HepG2 (cell line): ENCODE measurements at regions not wholly inside any gene's neighbourhood (a gene's known extent, or its start where the extent isn't known, plus 50 kb on each side); places are given as distances from the start of the nearest gene placed in this dataset.
A peak's percentile ranks its signal among the peaks of the same experiment; 100 is the strongest.

Experiments
- ATAC-seq: fragments of 200-7000 bp; cut with Tn5 transposase; 3 replicates; pipeline ENCODE4 v1.9.1; 2020; ENCODE audit warnings: mild to moderate bottlenecking, moderate library complexity
- BruUV-seq: library from RNA; stranded (reverse); fragments of 400-500 nt; replicated peaks from 2 replicates; lab custom pipeline; 2021; lab: Mats Ljungman, UMichigan
- CTCF ChIA-PET: fragments of 300-600 bp; formaldehyde crosslinking; extraction: SDS; loops from one replicate; lab custom pipeline; 2021; ENCODE audit warnings: low total read pairs, inconsistent platforms, low intra/inter-chr PET ratio; lab: Yijun Ruan, JAX
- POLR2A ChIA-PET: fragments of 350-600 bp; sonication (Branson Sonifier 250); formaldehyde crosslinking; loops from one replicate; lab custom pipeline; 2020; ENCODE audit warnings: antibody characterized with exemption, inconsistent platforms; lab: Yijun Ruan, JAX
- DNase-seq: peaks from one replicate; pipeline ENCODE4 v3.0.0-alpha.2; 2015; ENCODE audit warnings: low spot score
- FAIRE-seq: peaks from 3 replicates; lab custom pipeline; 2011; peaks lifted over from hg19 to GRCh38; lab: Jason Lieb, UNC
- H2AFZ ChIP-seq: one replicate; pipeline ENCODE4 v1.6.1; 2011; ENCODE audit warnings: low read length, inconsistent platforms
- H3K27ac ChIP-seq: fragments of 300-600 bp; 3 replicates; pipeline ENCODE4 v1.8.0; 2011; ENCODE audit warnings: mixed run types, mild to moderate bottlenecking, mixed read lengths, low read length, inconsistent platforms; ENCODE audit not compliant: insufficient read depth; ENCODE audit errors: extremely low read length
- H3K27me3 ChIP-seq, 2 experiments: fragments of 200-600 bp in 1 of 2; 2 replicates in 1 of 2; 3 replicates in 1 of 2; pipeline versions ENCODE4 v1.6.0 to v1.8.0; 2011; ENCODE audit warnings: low read length in 2 of 2, mild to moderate bottlenecking in 2 of 2, moderate library complexity in 2 of 2, inconsistent platforms in 1 of 2; ENCODE audit not compliant: insufficient read depth in 2 of 2, control insufficient read depth in 1 of 2
- H3K36me3 ChIP-seq, 2 experiments: fragments of 200-600 bp in 1 of 2; replicated peaks in 1 of 2; 2 replicates in 1 of 2; 3 replicates in 1 of 2; pipeline versions ENCODE4 v1.5.1 to v1.8.0; 2011; ENCODE audit warnings: low read length in 2 of 2, inconsistent platforms in 1 of 2; ENCODE audit not compliant: insufficient read depth in 2 of 2, control insufficient read depth in 1 of 2
- H3K4me1 ChIP-seq: 2 replicates; pipeline ENCODE4 v1.5.1; 2012; ENCODE audit warnings: low read length, inconsistent platforms; ENCODE audit not compliant: insufficient read depth
- H3K4me2 ChIP-seq: 2 replicates; pipeline ENCODE4 v1.6.0; 2011; ENCODE audit warnings: low read depth, low read length, inconsistent platforms
- H3K4me3 ChIP-seq, 3 experiments: fragments of 200-600 bp in 1 of 3; sonication (generic), shearing (Covaris generic) in 1 of 3; replicated peaks in 1 of 3; 2 replicates each; pipeline ENCODE4 v1.5.1; 2011 to 2016; ENCODE audit warnings: low read length in 3 of 3, inconsistent platforms in 2 of 3, low read depth in 2 of 3, mild to moderate bottlenecking in 2 of 3, control low read depth in 1 of 3, mixed read lengths in 1 of 3; ENCODE audit not compliant: insufficient read depth in 1 of 3
- H3K79me2 ChIP-seq: one replicate; pipeline ENCODE4 v1.6.1; 2011; ENCODE audit warnings: low read length, inconsistent platforms; ENCODE audit not compliant: insufficient read depth
- H3K9ac ChIP-seq: 2 replicates; pipeline ENCODE4 v1.6.0; 2011; ENCODE audit warnings: mild to moderate bottlenecking, low read depth, low read length, inconsistent platforms; ENCODE audit not compliant: insufficient read depth
- H3K9me3 ChIP-seq: 2 replicates; pipeline ENCODE4 v1.5.1; 2012; ENCODE audit warnings: mild to moderate bottlenecking, low read length
- H4K20me1 ChIP-seq: 2 replicates; pipeline ENCODE4 v1.6.0; 2011; ENCODE audit warnings: inconsistent platforms, mild to moderate bottlenecking, low read length, moderate library complexity; ENCODE audit not compliant: insufficient read depth
- ATM ChIP-seq: fragments of 450-650 bp; IDR thresholded peaks from 2 replicates; pipeline ENCODE4 v1.7.1; 2017; ENCODE audit warnings: mild to moderate bottlenecking, borderline replicate concordance
- CBFB ChIP-seq: sonication (generic); formaldehyde crosslinking; IDR thresholded peaks from 2 replicates; pipeline ENCODE4 v1.4.0; 2020; ENCODE audit warnings: missing genetic modification reagents
- ELF1 ChIP-seq: sonication (generic); formaldehyde crosslinking; IDR thresholded peaks from 2 replicates; pipeline ENCODE4 v1.4.0; 2020; ENCODE audit warnings: missing genetic modification reagents
- ELF3 ChIP-seq: IDR thresholded peaks from 2 replicates; pipeline ENCODE4 v1.6.1; 2016; ENCODE audit warnings: missing genetic modification reagents, missing compliant biosample characterization
- ETV6 ChIP-seq: sonication (generic); formaldehyde crosslinking; conservative IDR thresholded peaks from 2 replicates; pipeline ENCODE4 v1.4.0; 2020; ENCODE audit warnings: missing genetic modification reagents
- GABPB1 ChIP-seq: IDR thresholded peaks from 2 replicates; pipeline ENCODE4 v1.6.1; 2016; ENCODE audit warnings: mild to moderate bottlenecking, missing genetic modification reagents, moderate library complexity, missing compliant biosample characterization
- HNF4A ChIP-seq: sonication (generic); formaldehyde crosslinking; IDR thresholded peaks from 2 replicates; pipeline ENCODE4 v1.4.0; 2020; ENCODE audit warnings: missing genetic modification reagents
- HNF4G ChIP-seq, 2 experiments: sonication (generic) in 1 of 2; formaldehyde crosslinking in 1 of 2; IDR thresholded peaks; 2 replicates each; pipeline versions ENCODE4 v1.4.0 to v1.6.1; 2011 to 2020; ENCODE audit warnings: borderline replicate concordance in 2 of 2, low read depth in 2 of 2, mild to moderate bottlenecking in 2 of 2, low read length in 1 of 2, missing genetic modification reagents in 1 of 2, moderate library complexity in 1 of 2
- JUNB ChIP-seq: sonication (generic); formaldehyde crosslinking; IDR thresholded peaks from 2 replicates; pipeline ENCODE4 v1.8.0; 2022; ENCODE audit warnings: missing genetic modification reagents, mild to moderate bottlenecking, borderline replicate concordance
- KLF13 ChIP-seq: sonication (generic); formaldehyde crosslinking; IDR thresholded peaks from 2 replicates; pipeline ENCODE4 v1.4.0; 2020; ENCODE audit warnings: mild to moderate bottlenecking, missing genetic modification reagents
- MIER3 ChIP-seq: IDR thresholded peaks from 2 replicates; pipeline ENCODE4 v1.6.1; 2016; ENCODE audit warnings: missing compliant biosample characterization, borderline replicate concordance
- NAIF1 ChIP-seq: sonication (generic); formaldehyde crosslinking; IDR thresholded peaks from 2 replicates; pipeline ENCODE4 v1.5.0; 2020; ENCODE audit warnings: mild to moderate bottlenecking, missing genetic modification reagents, borderline replicate concordance
- NCOA2 ChIP-seq: sonication (generic); formaldehyde crosslinking; IDR thresholded peaks from 2 replicates; pipeline ENCODE4 v1.8.0; 2022; ENCODE audit warnings: inconsistent platforms
- PAF1 ChIP-seq: IDR thresholded peaks from 2 replicates; pipeline ENCODE4 v1.6.1; 2016; ENCODE audit warnings: missing genetic modification reagents, missing compliant biosample characterization
- PRPF4 ChIP-seq: fragments of 200-400 bp; formaldehyde crosslinking; IDR thresholded peaks from 2 replicates; pipeline ENCODE4 v1.6.1; 2016; ENCODE audit warnings: low read length, low read depth; ENCODE audit not compliant: poor library complexity, severe bottlenecking
- RARA ChIP-seq: IDR thresholded peaks from 2 replicates; pipeline ENCODE4 v1.6.1; 2016; ENCODE audit warnings: missing genetic modification reagents, missing compliant biosample characterization
- SP140L ChIP-seq: sonication (generic); formaldehyde crosslinking; IDR thresholded peaks from 2 replicates; pipeline ENCODE4 v1.4.0; 2020; ENCODE audit warnings: missing genetic modification reagents, borderline replicate concordance
- TOPORS ChIP-seq: sonication (generic); formaldehyde crosslinking; IDR thresholded peaks from 2 replicates; pipeline ENCODE4 v1.8.0; 2023; ENCODE audit warnings: mild to moderate bottlenecking, missing genetic modification reagents
- YY1 ChIP-seq: IDR thresholded peaks from 2 replicates; pipeline ENCODE4 v1.6.1; 2011; ENCODE audit warnings: low read length, low read depth, moderate library complexity, mild to moderate bottlenecking; ENCODE audit not compliant: insufficient read depth, insufficient replicate concordance
- ZMYM2 ChIP-seq: sonication (generic); formaldehyde crosslinking; IDR thresholded peaks from 2 replicates; pipeline ENCODE4 v1.8.0; 2022; ENCODE audit warnings: mild to moderate bottlenecking, missing genetic modification reagents
- ZNF251 ChIP-seq: sonication (generic); formaldehyde crosslinking; IDR thresholded peaks from 2 replicates; pipeline ENCODE4 v1.9.0; 2021; ENCODE audit warnings: mild to moderate bottlenecking, missing genetic modification reagents
- ZNF605 ChIP-seq: sonication (generic); formaldehyde crosslinking; IDR thresholded peaks from 2 replicates; pipeline ENCODE4 v1.8.0; 2022; ENCODE audit warnings: mild to moderate bottlenecking, missing genetic modification reagents
- ZNF644 ChIP-seq: IDR thresholded peaks from 2 replicates; pipeline ENCODE4 v1.6.1; 2016; ENCODE audit warnings: low read depth
- ZSCAN9 ChIP-seq: IDR thresholded peaks from 2 replicates; pipeline ENCODE4 v1.6.1; 2016; ENCODE audit warnings: borderline replicate concordance
- WGBS: methylation state at CpG from one replicate; pipeline ENCODE4 v1.1.6; 2017; ENCODE audit warnings: low lambda C conversion rate; 5-methylcytosine and 5-hydroxymethylcytosine counted together
- in situ Hi-C: cut with HindIII; loops from 2 replicates; pipeline ENCODE4 v1.10.0; 2017; ENCODE audit warnings: low pct_unique_long_range_greater_than_20kb; ENCODE audit not compliant: extremely low pct_ligation_motif_present
- intact Hi-C: fragments of 100-400 bp; cut with micrococcal nuclease; formaldehyde crosslinking; loops from one replicate; pipeline ENCODE4 v1.10.0; 2022; ENCODE audit not compliant: unreplicated experiment
- TF ChIP-seq, protein P1 (sequence below): sonication (generic); formaldehyde crosslinking; conservative IDR thresholded peaks from 2 replicates; pipeline ENCODE4 v1.8.0; 2022; ENCODE audit warnings: mild to moderate bottlenecking, moderate library complexity, missing genetic modification reagents

DNA sequence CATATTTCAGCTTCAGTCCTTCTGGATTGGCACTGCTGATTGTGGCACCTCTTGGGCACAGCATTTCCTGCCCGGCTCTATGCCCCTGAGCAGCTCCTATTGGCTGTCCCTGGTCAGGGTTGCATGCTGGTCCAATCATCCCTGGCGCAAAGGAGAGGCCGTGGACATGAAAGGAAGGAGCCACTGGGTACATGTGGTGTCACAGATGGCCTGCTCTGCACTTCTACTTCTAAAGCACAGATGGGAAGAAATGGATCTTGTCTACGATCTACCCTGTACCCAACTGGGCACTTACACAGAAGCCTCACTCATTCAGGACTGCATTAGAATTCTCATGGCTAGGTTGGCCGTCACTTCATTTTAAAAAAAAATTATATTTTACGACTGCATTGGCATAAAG is 232.5 kb downstream of the SHQ1 start:
- CTCF ChIA-PET: no interaction called here
- ATAC-seq (no peak), FAIRE-seq (no peak)

DNA sequence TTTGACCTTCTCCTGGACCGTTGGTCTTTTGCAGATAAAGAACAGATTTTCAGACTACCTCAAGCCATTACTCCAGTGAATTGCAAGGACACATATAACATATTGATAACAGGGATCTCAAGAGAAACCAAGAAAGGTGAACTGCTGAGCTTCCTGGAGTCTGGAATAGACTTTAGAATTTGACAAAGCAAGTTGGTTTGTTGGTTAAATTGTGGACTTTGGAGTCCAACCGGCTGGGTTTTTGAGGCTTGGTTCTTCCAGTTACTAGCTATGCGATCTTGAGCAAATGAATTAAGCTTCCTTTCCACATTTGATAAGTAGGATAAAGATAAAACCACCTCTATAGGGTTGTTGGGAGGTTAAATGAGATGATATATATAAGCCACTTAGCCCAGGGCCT is 233.1 kb downstream of the SHQ1 start:
- no peak for FAIRE-seq
- Histone ChIP-seq H3K27me3 (no peaks in the 10 kb centered on the region), H3K9ac (no peak overlapping the region), H2AFZ (no peak overlapping the region), H3K4me1 (peaks cover 50% of the 10 kb centered on the region), H3K9me3 (no peaks in the 10 kb centered on the region), H3K27ac (no peak overlapping the region), H3K36me3 (no peaks in the 10 kb centered on the region), H3K4me3 (no peak overlapping the region), H3K4me2 (peak overlapping the region; percentile 13; the same call in 1 of the 2 replicates), H4K20me1 (no peaks in the 10 kb centered on the region), H3K79me2 (no peaks in the 10 kb centered on the region)
- POLR2A ChIA-PET: interaction anchor here (0.8 to 1.2 kb wide), 3 partner anchors 12 to 35 kb away, joined by 3 to 4 read pairs (median 3); no protein-coding TSS in a partner anchor
- in situ Hi-C loops (no loop called here), intact Hi-C loops (no loop called here)
- WGBS: 16% methylated on average over 3 of the region's 3 CpGs
- CTCF ChIA-PET: no interaction called here
- BruUV-seq: no TSS peak
- DNase-seq: no peak
- ATAC-seq: no peak
- TF ChIP-seq HNF4A (CRISPR knock-in tag) (peak; percentile 64), CBFB (CRISPR knock-in tag) (no peak), ZNF644 (CRISPR knock-in tag) (0 out of 2 replicates have a peak, but pooled peaks have one; percentile 25), ZNF605 (CRISPR knock-in tag) (no peak), ZNF251 (no peak), KLF13 (CRISPR knock-in tag) (no peak), ELF1 (no peak), JUNB (CRISPR knock-in tag) (no peak), ATM (no peak), MIER3 (CRISPR knock-in tag) (no peak), PRPF4 (no peak), PAF1 (CRISPR knock-in tag) (no peak), NAIF1 (CRISPR knock-in tag) (0 out of 2 replicates have a peak, but pooled peaks have one; percentile 48), TOPORS (no peak)

More for the DNA sequence above, 232.5 kb downstream of the SHQ1 start:
- H3K4me1 ChIP-seq: peaks cover 50% of the 10 kb centered on the region
- no peaks in the 10 kb centered on the region for H3K36me3 ChIP-seq
- no peak for DNase-seq
- no peak overlapping the region for H3K27ac ChIP-seq
- peak overlapping the region; percentile 13; the same call in 1 of the 2 replicates for H3K4me2 ChIP-seq
- H3K4me3 ChIP-seq: no peak overlapping the region
- TF ChIP-seq HNF4G (IDR thresholded peaks at IDR 0.05; ENCODE audit: borderline replicate concordance, low read depth, low read length) (no peak), HNF4G (CRISPR knock-in tag; IDR thresholded peaks at IDR 0.05; ENCODE audit: borderline replicate concordance, low read depth) (no peak), ETV6 (no peak), ZSCAN9 (CRISPR knock-in tag) (no peak), ELF3 (no peak), RARA (CRISPR knock-in tag) (no peak), YY1 (no peak), ZMYM2 (CRISPR knock-in tag) (no peak), NCOA2 (CRISPR knock-in tag) (no peak), GABPB1 (CRISPR knock-in tag) (no peak), SP140L (no peak)
- TF ChIP-seq, protein P1, sequence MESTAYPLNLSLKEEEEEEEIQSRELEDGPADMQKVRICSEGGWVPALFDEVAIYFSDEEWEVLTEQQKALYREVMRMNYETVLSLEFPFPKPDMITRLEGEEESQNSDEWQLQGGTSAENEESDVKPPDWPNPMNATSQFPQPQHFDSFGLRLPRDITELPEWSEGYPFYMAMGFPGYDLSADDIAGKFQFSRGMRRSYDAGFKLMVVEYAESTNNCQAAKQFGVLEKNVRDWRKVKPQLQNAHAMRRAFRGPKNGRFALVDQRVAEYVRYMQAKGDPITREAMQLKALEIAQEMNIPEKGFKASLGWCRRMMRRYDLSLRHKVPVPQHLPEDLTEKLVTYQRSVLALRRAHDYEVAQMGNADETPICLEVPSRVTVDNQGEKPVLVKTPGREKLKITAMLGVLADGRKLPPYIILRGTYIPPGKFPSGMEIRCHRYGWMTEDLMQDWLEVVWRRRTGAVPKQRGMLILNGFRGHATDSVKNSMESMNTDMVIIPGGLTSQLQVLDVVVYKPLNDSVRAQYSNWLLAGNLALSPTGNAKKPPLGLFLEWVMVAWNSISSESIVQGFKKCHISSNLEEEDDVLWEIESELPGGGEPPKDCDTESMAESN (CRISPR knock-in tag): no peak
- H3K9me3 ChIP-seq: no peaks in the 10 kb centered on the region
- POLR2A ChIA-PET: interaction anchor here (0.8 to 1.2 kb wide), 3 partner anchors 13 to 36 kb away, joined by 3 to 4 read pairs (median 3); no protein-coding TSS in a partner anchor
- H3K9ac ChIP-seq: no peak overlapping the region
- no peaks in the 10 kb centered on the region for H3K79me2 ChIP-seq
- WGBS: 93% methylated on average over 6 of the region's 6 CpGs
- no TSS peak for BruUV-seq
- intact Hi-C loops (no loop called here), in situ Hi-C loops (no loop called here)
- H4K20me1 ChIP-seq: no peaks in the 10 kb centered on the region
- no peaks in the 10 kb centered on the region for H3K27me3 ChIP-seq
- H2AFZ ChIP-seq: no peak overlapping the region
